HUDEP-2 (cell line): ENCODE measurements at regions not wholly inside any gene's neighbourhood (a gene's known extent, or its start where the extent isn't known, plus 50 kb on each side); places are given as distances from the start of the nearest gene placed in this dataset.

Source experiments
- DNase-seq, 76 experiments: peaks; one replicate each; lab custom pipeline; 2025; ENCODE audit not compliant: unreplicated experiment in 76 of 76; lab: John Stamatoyannopoulos, UW

DNA sequence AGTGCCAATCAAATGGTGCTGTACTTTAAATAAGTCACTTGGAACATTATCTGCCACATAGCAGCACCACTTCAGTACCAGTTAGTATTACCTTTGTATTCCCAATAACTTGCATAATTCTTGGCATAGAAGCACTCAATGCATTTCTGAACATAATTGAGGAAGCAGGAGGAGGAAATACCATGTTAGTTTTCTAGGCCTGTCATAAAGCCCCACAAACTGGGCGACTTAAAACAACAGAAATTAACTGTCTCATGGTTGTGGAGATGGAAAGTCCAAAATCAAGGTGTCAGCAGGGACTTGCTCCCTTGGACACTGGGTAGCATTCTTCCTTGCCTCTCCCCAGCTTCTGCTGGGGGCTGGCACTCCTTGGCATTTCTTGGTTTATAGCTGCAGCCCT is 296.2 kb downstream of the HS3ST1 start:
- no peak for DNase-seq

DNA sequence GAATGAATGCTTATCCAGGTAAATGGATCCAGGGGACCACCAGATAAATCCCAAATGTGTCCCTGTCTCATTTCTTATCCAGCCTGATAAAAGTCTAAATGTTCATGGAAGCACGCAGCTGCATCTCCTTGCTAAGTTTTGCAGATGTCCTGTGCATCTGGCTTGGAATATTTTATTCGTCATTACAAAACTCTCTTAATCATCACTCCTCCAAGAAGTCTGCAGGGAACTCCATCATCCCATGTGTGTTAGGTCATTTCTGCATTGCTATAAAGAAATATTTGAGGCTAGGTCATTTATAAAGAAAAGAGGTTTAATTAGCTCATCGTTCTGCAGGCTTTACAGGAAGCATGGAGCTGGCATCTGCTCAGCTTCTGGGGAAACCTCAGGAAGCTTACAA is 297.2 kb downstream of the HS3ST1 start:
- DNase-seq, result no peak

DNA sequence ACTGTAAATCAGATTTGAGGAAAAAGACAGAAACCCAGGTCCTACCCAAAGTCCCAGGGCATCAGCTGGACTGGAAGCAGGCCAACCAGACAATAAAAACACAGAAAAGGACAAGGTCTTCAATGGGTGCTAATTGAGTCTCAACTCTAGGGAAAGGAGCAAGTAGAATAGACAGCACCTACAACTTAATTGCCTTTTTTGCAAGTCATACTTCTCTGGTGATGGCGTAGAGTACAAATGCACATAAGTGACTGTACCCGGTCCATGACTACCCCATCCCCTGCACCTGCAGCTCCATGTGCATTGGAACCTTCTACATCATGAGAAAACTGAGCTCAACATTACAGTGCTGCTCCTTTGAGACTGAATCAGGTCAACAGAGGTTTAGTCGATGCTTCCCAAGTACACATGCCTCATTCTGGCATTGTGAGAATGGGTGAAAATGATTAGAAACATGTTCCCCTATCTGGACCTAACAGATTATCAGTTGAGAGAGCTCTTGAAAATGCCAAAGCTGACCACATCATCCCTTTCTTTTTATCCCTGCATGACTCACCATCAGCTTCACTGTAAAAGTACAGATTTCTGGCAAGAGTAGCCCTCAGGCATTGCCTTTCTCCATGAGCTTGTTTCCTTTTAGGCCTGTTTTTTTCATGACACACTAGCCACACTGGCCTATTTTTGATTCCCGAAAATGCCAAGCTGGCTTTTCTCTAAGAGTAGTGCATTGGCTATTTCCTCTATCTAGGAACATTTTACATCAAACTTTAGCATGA is 298.3 kb downstream of the HS3ST1 start:
- no peak for DNase-seq

DNA sequence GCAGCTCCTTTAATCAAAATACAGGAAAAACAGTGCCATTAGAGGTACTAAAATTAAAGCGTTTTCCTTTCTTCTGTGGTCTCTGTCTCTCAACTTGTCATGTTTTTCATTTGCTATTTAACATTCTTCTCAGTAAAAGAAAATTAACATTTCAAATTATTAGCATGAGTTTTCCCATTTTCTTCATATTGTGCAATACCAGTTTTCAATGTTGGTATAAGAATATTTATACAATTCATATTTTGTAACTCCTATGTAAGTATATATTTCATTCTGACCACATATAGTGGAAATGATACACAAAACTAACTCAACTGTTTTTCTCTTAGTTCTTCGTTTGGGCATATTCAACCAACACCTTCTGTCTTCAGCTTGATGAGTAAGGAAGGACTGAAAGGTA is 308.3 kb downstream of the HS3ST1 start:
- DNase-seq, result no peak

DNA sequence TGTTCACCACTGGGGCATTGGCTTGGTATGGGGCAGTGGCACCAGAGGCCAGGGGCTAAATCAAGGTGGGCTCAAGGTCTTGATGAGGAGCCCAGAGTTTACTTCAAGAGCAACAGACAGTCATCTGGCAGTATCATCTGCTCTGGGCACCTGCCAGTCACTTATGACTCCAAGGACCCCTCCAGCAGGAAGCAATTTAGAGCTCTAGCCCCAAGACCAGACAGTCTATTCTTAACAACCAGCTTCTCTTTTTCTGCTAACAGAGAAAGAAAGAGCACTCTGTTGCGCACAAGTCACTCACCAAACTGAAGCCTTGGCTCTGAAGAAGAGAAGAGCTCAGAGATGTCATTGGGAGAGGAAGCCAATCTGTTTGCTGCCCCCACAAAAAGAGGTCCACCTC is 309.2 kb downstream of the HS3ST1 start:
- no peak for DNase-seq

DNA sequence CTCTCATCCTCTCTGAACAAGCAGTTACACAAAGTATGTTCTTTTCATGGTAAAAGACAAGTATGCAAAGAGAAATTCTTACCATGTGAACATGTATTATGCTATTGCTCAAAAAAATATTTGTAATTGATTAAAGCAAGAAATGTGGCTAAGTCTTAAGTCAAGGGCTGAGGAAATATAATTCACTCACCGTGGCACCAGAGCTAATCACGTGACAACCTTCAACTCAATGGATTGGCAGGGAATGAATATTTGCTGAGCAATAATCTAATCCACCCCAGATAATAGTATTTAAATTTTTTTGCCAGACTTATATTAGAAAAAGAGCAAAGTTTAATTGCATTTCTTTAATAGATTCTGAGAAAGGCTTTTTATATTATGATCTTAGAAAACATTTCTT is 310.2 kb downstream of the HS3ST1 start:
- no peak for DNase-seq

DNA sequence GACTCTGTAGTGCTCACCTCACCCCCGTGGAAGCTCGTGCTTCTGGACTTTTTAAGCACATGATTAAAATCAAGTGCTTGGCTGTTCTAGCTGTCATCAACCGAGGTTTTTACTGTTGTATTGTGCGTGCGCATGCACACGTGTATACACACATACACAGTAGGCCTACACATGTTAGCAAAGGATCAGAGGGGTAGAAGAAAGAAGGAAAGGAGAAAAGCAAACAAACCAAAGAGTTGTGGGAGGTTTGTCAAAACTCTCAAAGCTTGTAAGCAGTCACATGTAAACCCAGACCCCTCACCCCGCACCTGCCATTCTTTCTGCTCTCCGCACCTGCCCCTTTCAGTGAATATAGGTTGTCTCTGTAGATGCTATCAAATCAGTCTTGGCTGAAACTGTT is 311.8 kb downstream of the HS3ST1 start:
- no peak for DNase-seq

DNA sequence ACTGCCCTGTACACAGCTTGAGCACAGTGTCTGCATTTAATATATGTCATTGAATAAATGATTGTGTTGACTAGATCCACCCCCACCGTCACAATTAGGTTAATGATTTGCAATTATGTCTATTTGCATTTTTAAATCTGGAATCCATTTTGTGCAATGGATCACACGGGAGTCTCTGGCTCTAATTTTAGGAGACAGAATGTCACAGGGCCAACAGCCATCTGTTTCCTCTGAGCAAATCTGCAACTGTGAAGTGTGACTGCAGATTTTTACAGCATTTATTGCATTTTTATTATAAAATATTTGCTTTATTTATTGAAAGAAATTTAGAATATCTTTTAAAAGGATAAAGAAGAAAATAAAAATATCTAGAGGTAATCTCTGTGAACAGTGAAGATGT is 316.8 kb downstream of the HS3ST1 start:
- DNase-seq, result no peak

DNA sequence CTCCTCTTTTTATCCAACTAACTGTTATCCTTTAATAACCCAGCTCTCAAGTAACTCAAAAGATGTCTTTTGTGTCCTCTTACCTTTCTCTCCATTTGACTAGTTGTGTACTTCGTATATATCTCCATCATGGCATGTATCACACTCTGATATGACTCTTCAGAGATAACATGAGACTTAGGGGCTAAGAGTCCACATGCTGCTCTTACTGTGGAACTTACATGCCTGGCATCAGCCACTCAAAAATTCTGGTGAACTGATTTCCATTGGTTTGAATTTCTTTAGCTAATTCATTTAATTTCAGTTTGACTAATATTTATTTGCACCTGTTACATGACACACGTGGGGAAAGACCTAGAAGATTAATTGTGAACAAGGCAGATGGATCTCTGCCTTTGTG is 317.3 kb downstream of the HS3ST1 start:
- no peak for DNase-seq

DNA sequence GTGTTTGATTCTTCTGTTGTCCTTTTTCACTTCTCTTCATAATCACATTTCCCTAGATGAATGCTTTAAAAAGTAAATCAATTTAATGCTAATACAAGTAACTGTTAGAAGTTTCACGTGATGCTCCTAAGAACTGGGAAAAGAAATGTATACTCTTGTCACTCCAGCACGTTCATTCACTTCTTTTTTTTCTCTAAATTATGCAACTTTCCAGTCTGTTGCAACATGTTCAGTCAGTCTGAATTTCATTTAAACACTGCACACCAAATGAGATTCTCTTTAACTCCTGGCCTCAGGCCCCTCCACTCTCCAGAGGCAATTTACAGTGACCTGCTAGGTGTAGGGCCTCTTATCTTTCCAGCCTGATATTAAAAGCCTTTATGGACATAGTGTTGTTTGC is 321.9 kb downstream of the HS3ST1 start:
- DNase-seq, result no peak

DNA sequence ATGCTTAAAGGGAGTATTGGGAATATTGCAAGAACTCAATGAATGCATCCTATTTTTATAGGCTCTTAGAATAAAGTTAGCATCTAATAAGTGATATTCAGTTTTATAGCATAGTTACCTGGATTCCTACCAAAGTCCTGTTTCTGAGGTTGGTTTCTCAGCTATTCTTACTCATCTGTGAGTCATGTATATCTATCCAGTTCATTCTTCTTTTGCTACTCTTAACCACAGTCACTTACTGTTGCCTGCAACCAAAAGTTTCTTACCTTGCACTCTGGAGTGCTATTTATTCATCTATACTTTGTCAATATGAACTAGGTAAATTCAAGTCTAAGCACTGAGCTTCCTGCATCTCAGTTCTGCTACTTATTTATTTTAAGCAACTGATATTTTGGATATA is 322.5 kb downstream of the HS3ST1 start:
- DNase-seq, result no peak

DNA sequence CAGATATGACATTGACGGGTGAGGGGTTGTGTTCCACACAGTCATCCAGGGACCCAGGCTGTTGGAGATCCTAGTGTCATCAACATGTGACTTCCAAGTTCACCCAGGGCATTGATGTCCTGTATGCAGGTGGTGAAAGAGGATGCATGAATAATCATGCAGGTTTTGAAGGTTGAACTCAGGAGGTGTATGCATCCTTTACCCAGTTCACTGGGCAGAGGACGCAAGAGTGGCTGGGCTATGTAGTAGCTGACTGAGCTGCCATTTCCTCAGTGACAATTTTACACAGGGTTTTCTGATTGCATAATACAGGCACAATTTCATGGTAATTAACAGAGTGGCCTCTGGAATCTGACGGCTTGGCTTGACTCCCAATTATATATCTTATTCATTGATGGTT is 323.0 kb downstream of the HS3ST1 start:
- no peak for DNase-seq

DNA sequence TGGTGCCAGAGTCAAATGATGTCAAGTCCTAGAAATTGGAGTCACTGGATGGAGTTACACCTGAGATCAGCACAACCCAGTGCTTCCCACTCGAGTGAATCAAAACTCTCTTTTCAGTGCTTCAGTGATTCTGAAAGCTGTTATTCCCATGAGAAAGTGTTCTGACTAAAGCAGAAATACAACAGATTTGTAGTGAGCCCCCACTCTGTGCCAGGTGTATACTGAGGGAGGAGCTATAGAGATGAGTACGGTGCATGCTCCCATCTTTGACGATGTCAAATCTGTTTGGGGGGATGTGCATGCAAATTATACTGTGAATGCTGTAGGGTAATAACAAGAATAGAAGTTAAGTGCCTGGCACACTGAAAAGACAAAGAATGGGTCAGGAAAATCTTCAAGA is 330.2 kb downstream of the HS3ST1 start:
- DNase-seq, result no peak

DNA sequence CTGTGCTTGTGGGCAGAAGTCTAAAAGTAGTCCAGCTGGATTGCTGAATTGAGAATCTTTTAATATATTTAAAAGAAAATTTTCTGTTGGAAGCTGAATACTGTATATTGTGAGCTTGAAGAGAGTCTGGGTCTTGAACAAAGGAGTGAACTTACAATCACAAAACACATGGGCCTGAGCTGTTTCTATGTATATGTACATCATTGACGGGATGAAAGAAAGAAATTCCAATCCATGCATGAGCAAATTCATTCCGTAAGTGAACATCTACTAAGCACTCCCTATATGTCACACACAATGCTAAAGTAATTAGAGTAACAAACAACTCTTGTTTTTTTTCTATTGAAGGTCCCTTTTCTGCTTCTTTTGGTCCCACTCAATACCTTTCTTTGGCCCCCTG is 331.0 kb downstream of the HS3ST1 start:
- no peak for DNase-seq

DNA sequence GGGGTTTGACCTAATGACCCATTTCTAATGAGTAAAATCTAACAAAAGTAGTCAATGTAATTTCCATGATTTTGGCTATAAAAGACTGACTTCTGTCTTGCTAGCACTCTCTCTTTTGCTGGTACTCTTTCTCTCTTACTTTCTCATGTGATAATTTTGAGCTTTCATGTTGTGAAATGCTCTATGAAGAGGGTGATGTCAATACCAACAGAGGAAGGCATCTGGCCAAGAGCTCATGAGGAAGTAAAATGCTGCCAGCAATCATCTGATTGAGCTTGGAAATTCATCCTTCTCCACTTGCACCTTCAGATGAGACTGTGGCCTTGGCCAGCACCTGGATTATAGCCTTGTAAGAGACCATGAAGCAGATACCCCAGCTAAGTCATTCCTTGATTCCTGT is 347.7 kb downstream of the HS3ST1 start:
- no peak for DNase-seq

DNA sequence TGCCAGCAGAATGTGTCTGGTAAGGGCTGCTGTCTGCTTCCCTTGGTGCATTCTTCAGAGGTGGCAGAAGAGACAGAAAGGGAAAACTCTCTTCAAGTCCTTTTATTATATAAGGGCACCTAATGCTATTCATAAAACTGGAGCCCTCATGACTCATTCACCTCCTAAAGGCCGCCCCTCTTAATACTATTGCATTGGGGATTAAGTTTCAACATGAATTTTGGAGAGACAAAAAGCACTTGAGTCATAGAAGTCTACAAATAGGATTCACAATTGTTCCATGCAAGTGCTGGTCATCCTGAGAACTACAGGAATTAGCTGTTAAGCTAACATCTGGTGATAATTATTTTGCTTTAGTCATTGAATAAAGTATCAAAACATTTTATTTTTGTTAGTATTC is 349.5 kb downstream of the HS3ST1 start:
- no peak for DNase-seq

DNA sequence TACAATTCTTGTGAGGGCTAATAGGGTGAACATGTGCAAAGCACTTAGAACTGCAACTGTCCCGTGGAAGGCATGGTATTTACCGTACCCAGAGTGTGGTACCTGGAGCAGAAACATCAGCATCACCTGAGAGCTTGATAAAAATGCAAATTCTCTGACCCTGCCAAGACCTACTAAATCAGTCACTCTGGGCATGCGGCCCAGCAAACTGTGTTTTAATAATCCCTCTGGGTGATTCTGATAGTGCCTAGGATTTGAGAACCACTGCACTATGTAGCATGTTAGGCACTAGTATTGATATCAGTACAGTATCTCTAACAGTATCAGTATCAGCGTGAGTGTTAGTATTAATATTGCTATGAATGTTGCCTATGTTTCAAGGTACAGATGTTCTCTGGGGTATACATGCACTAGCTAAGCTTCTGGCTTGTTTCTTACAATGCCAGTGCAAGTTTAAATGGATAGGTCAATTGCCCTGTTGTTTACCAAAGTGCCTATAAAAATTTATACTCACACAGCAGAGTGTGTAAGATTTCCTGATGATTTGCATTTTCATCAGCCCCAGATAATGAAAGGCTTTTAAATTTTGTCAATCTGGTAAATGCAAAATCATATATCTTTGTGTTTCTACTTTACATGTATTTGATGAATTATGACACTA is 354.0 kb downstream of the HS3ST1 start:
- no peak for DNase-seq

DNA sequence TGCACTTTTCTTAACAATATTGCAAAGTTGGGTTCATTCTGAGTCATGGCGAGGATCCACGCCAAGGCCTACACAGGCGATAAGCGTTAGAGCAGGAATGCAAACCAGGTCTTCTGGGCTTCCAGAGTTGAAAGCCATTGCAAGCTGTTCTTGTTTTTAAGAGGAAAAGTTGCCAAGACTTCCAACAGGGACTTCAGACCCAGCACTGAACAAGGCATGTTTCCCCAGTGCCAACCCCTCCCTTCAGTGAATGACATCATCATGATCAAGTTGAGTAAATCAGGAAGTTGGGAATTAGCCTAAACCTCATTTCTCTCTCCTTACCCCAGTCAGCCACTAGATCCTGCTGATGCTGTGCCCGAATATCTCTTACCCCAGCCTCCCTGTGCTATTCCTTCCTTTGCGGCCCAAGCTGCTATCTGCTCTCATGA is 355.1 kb downstream of the HS3ST1 start:
- DNase-seq, result no peak

DNA sequence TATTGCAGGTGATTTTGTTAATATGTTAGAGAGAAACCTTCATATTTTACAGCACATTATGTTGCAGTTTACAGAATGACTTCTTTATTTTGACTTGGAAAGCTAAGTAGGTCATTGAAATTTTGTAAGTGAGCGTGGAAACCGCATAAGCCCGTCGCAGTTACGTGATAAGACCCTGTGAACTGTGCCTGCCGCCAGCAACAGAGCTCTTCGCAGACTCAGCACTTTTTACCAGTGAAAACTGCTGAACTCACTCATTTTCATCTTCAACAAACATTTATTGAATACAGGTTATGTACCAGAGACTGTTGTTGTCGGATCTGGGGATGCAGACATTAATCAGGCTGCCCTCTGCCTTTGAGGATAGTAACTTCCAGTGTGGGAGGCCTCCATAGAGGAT is 355.7 kb downstream of the HS3ST1 start:
- no peak for DNase-seq

DNA sequence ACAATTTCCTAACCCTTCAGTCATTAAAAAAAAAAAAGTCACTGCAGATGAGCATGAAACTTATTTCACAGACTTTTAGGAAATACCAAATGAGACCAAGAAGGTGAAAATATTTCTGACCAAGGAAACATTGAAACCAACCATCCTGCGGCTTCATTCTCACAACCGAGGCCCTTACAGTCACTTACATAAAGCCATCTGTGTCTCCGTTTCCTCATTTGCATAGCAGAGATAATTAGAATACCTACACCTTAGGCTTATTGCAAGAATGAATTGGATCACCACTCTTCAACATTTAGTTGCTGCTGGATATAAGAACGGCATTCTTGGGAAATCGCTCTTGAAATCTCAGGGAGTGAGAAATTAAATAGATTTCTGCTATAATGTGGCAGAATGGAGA is 356.2 kb downstream of the HS3ST1 start:
- no peak for DNase-seq

DNA sequence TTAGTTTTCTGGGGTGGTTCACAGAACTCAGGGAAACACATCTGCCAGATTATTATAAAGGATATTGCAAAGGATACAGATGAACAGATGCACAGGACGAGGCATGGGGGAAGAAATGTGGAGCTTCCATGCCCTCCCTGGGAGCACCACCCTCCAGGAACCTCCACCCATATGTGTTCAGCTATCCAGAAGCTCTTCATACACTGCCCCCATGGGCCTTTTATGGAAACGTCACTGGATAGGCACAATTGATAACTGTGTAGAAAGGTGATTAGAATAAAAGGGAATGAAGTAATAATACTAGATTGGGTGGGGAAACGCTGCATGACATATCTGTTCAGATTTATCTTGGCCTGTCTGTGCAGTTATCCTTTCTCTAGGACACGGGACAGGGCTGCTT is 357.9 kb downstream of the HS3ST1 start:
- DNase-seq, result no peak

DNA sequence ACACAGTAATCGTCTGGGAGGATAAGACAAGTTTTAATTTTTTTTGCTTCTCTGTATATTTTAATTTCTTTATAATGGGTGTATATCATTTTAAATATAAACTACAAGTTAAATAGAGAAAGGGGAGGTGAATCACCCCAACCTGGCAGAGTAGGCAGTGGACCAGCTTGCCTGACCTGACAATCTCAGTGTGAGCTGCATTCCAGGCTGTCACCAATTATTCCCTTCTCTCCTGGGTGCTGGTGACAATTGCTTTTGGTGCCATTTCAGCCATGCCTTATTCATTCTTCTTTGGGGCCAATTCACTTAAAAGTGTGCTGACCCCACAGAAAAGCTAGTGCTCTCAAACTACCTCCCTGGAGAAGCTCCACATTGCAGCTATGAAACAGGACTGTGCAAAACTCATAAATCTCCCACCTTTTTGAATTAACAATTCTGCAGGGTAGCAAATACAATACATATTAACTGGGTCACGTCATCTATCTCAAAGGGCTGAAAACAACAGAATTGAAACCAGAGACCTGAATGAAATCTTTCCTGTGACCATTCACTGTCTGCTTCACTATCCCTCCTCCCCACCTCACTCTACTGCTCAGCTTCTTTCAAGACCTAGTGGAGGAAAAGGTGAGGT is 359.0 kb downstream of the HS3ST1 start:
- DNase-seq, result no peak
